ENCODE measurements at regions not wholly inside any gene's neighbourhood (a gene's known extent, or its start where the extent isn't known, plus 50 kb on each side); places are given as distances from the start of the nearest gene placed in this dataset.

GRCh38 chr2:8469709-8470493 is 212.0 kb upstream of the ID2 start:
- no TSS peak for BruUV-seq (replicated peaks)
- Histone ChIP-seq H4K20me1 (replicated peaks; ENCODE audit: control insufficient read depth, insufficient read depth, low read length) (no peaks in the 10 kb centered on the region; the same call in none of the 2 replicates), H3K27me3 (ENCODE audit: control insufficient read depth in 2 of 2, insufficient read depth in 2 of 2, low read length in 2 of 2) (peaks cover 33 to 43% of the 10 kb centered on the region in 2 experiments), H3K4me1 (replicated peaks in 1 of 2; ENCODE audit: control insufficient read depth in 2 of 2, insufficient read depth in 2 of 2, low read length in 2 of 2) (no peaks in the 10 kb centered on the region), H3K4me2 (ENCODE audit: insufficient read depth, low read length) (no peak overlapping the region), H3K4me3 (no peak overlapping the region), H3K36me3 (ENCODE audit: control insufficient read depth, insufficient read depth, low read length) (no peaks in the 10 kb centered on the region), H3K9ac (ENCODE audit: insufficient read depth in 1 of 2, low read depth in 2 of 2, low read length in 2 of 2) (no peak overlapping the region), H3K9me1 (ENCODE audit: control insufficient read depth, insufficient read depth, low read length) (no peaks in the 10 kb centered on the region), H3K9me3 (replicated peaks; ENCODE audit: control insufficient read depth, insufficient read depth, low read depth, low read length) (no peaks in the 10 kb centered on the region), H3K27ac (ENCODE audit: extremely low read depth, low read depth, low read length) (no peak overlapping the region), H2AFZ (ENCODE audit: low read depth, low read length) (no peak overlapping the region), H3K79me2 (ENCODE audit: control insufficient read depth, insufficient read depth, low read length) (no peaks in the 10 kb centered on the region)
- DNase-seq (ENCODE audit: extremely low read depth in 1 of 4, low spot score in 3 of 4) = no peak
- in situ Hi-C loops (cut with MboI) (no loop called here), intact Hi-C loops (cut with micrococcal nuclease) (no loop called here)
- WGBS (ENCODE audit: insufficient coverage, low coverage, missing lambda C conversion rate) = 0% methylated on average over 10 of the region's 11 CpGs
- CTCF ChIA-PET (ENCODE audit: low intra/inter-chr PET ratio) = no interaction called here
- POLR2A ChIA-PET = no interaction called here
- no peak for ATAC-seq
- FAIRE-seq = no peak
- TF ChIP-seq ELK3 (CRISPR knock-in tag; IDR thresholded peaks at IDR 0.05) (no peak), E2F5 (CRISPR knock-in tag; IDR thresholded peaks at IDR 0.05) (no peak), MTA3 (IDR thresholded peaks at IDR 0.05; ENCODE audit: borderline replicate concordance) (no peak), SIN3A (IDR thresholded peaks at IDR 0.05; ENCODE audit: borderline replicate concordance in 2 of 2, control insufficient read depth in 1 of 2, low read depth in 2 of 2, low read length in 2 of 2) (no peak), ZBTB9 (CRISPR knock-in tag; IDR thresholded peaks at IDR 0.05) (no peak), CGGBP1 (CRISPR knock-in tag; IDR thresholded peaks at IDR 0.05) (no peak), NR2C2 (CRISPR knock-in tag; IDR thresholded peaks at IDR 0.05) (no peak), NR2C2 (tag; IDR thresholded peaks at IDR 0.05) (no peak), HNRNPH1 (optimal IDR thresholded peaks at IDR 0.05; ENCODE audit: low read depth, low read length) (no peak), XRCC4 (IDR thresholded peaks at IDR 0.05; ENCODE audit: extremely low read depth, insufficient read depth, insufficient read length) (no peak), RFX1 (IDR thresholded peaks at IDR 0.05) (no peak)

Measured in K562 (cell line).